ENCODE measurements at regions not wholly inside any gene's neighbourhood (a gene's known extent, or its start where the extent isn't known, plus 50 kb on each side); places are given as distances from the start of the nearest gene placed in this dataset.

DNA sequence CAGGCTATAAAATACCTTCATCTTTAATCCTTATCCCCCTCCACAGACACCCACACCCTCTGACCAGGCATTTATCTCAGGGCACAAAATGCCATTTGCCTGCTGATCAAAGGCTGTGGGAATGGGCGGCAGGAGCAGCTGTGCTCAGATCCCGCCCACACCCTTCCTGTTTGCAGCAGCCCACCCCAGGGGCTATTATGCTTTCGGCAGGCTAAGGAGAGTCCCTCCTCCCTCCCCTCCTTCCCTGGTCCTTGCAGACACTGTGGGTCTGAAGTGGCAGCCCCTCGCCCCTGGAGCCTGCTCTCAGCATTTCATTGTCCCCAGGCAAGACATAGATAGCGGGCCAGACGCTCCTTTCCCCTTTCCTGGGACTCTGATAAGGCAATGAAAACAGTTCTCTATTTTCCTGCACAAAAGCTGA lies 220.8 kb upstream of the HEY2 start:
- intact Hi-C loops (cut with micrococcal nuclease) = no loop called here
- ATAC-seq (no peak), DNase-seq (no peak)

DNA sequence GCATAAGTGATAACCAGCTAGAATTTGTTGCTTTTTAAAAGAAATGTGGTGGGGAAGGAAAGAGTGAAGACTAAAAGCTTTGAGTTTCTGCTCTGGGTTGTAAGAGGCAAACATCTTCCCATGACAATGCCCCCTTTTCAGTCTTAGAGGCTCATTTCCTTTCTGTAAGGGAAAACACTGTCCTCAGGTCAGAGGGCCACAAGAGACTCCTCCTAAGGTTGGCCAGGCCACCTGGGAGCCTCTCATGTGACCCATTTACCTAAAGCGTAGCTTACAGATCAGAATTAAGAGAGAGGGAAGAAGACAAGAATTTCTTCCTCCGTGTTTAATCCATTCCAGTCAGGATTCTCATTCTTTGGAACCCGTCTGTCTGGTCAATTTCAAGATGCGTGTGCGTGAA lies 220.4 kb upstream of the HEY2 start:
- no peak for ATAC-seq
- DNase-seq = no peak
- intact Hi-C loops (cut with micrococcal nuclease) = no loop called here

DNA sequence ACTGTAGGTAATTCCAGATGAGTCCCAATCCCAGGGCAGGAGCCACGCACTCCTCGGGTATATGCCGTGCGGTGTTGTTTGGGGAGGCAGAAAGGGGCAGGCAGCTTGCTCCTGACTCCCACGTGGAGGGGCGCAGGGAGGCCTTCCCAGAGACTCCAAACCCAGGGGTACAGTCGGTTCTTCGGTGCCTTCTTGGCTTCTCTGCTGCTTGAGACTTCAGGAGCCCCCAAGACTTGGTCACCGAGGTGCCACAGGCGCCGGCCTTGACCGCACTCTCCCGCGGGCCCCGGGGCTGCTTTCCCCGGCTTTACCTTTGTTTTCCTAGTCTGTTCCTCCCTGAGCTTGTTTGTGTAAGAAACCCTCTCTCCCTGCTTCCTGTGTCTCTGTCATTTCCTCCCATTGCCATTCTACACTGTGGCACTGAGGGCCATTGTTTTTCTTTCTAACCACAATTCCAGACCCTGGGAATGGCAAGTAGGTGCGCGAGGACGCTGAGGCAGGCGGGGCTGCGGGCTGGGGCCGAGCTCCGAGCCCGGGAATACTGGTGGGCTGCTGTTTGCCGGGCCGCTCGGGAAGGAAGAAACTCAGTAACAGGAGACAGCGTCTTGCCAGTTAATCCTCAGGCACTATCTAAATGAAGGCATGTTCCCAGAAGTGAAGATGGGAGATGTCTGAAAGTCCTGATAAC lies 215.6 kb upstream of the HEY2 start:
- no peak for ATAC-seq
- no peak for DNase-seq
- intact Hi-C loops (cut with micrococcal nuclease) = no loop called here

GRCh38 chr6:125534430-125535263 lies 214.8 kb upstream of the HEY2 start:
- intact Hi-C loops (cut with micrococcal nuclease) = no loop called here
- no peak for DNase-seq
- ATAC-seq = peak; percentile 55

DNA sequence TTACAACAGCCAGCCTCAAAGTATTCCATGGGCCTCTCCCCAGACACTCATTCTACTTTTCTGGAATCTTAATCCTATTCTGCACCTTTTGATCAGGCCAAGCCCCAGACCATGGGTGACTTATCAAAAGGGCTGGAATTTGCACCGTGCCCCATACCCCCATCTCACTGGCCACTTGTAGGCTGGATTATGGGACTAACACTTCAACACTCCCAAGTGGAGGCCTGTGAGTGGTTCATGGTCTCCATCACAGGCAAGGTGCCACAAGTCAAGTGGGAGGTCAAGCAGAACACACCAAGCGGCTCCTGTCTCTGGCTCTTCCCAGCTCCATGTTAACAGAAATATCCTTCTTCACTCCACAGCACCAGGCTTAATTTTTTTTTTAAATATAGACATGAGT lies 212.3 kb upstream of the HEY2 start:
- peak; percentile 86 for ATAC-seq

DNA sequence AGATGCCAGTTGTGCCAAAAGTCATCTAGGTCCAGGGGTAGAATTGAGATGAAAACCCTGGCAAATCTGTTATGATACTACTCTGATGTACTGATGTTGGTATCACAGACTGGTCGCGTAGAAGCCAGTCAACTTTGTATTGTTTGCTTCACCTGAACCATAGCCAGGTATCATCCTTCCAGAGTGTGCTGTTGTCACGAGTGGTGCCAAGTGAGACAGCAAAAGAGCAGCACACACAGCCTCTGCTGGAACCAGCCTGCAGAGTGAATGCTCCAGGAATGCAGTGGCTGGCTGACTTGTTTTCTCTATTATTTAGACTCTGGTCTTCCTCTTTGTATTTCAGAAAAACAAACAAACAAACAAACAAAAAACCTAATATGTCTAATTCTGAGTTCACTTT lies 209.5 kb upstream of the HEY2 start:
- DNase-seq = no peak

More for the DNA sequence above, 212.3 kb upstream of the HEY2 start:
- intact Hi-C loops (cut with micrococcal nuclease) = no loop called here
- DNase-seq = peak; percentile 60

GRCh38 chr6:125544819-125545218 lies 204.6 kb upstream of the HEY2 start:
- intact Hi-C loops (cut with micrococcal nuclease) = no loop called here
- no peak for ATAC-seq
- no peak for DNase-seq

More for the DNA sequence above, 209.5 kb upstream of the HEY2 start:
- peak; percentile 48 for ATAC-seq
- intact Hi-C loops (cut with micrococcal nuclease) = no loop called here

- intact Hi-C loops (cut with micrococcal nuclease) = no loop called here
- DNase-seq = no peak
- peak; percentile 36 for ATAC-seq
These were observed 202.6 kb upstream of the HEY2 start for GRCh38 chr6:125546841-125547251.

DNA sequence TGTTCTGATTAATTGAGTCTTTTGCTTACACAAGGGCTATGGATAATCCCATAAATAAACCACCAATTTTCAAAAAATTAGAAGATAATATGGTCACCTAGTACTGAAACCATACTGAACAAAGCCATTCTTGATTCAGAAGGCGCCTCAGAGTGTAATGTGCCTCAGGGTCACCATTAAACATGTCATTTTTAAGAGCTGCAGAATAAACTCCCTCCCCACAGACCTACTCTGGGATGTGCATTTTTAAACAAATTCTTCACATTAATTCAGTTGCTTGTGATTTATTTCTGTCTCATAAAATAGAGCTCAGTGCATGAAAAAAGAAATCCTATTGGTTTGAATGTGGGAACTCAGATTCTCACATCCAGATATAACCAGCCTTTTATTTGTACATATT lies 202.1 kb upstream of the HEY2 start:
- ATAC-seq (no peak), DNase-seq (no peak)
- intact Hi-C loops (cut with micrococcal nuclease) = no loop called here

- intact Hi-C loops (cut with micrococcal nuclease) = no loop called here
- ATAC-seq (no peak), DNase-seq (no peak)
These were observed 200.1 kb upstream of the HEY2 start for GRCh38 chr6:125549202-125549884.

DNA sequence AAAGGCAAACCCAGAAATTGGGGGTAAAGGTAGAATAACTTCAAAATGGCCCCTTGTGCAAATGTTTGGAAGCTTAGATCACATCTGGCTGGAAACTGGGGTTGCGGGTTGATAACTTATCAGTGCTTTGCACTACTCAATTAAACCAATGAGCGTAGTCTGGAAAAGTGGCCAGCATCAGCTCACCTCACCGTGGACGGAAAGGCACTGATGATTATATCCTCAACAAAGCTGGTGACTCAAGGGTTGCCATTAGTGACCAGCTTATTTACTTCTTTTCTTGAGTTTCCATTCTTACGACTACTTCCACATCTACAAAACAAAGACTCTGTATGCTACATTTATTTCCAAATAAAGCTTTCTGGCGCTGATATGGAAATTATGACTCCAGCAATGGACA lies 198.5 kb upstream of the HEY2 start:
- DNase-seq = no peak
- intact Hi-C loops (cut with micrococcal nuclease) = no loop called here
- ATAC-seq = no peak

DNA sequence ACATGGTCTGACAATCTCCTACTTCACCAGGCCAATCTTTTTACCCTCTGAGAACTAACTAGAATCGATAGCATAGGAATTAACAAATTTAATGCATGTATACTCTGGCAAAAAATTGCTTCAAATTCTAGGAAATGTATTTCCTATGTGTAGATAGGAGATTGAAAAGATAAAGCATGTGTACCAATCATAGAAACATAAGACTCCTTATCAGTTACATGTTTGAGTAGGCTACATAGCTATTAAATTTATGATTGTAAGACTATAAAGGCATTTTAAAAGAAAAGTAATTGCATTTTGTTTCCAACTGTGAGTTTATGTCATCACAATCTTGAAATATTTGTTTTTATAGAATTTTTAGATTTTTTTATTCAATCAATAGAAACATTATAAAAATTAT lies 196.6 kb upstream of the HEY2 start:
- ATAC-seq (no peak), DNase-seq (no peak)
- intact Hi-C loops (cut with micrococcal nuclease) = no loop called here

GRCh38 chr6:125554456-125554855 lies 195.0 kb upstream of the HEY2 start:
- intact Hi-C loops (cut with micrococcal nuclease) = no loop called here
- no peak for ATAC-seq

DNA sequence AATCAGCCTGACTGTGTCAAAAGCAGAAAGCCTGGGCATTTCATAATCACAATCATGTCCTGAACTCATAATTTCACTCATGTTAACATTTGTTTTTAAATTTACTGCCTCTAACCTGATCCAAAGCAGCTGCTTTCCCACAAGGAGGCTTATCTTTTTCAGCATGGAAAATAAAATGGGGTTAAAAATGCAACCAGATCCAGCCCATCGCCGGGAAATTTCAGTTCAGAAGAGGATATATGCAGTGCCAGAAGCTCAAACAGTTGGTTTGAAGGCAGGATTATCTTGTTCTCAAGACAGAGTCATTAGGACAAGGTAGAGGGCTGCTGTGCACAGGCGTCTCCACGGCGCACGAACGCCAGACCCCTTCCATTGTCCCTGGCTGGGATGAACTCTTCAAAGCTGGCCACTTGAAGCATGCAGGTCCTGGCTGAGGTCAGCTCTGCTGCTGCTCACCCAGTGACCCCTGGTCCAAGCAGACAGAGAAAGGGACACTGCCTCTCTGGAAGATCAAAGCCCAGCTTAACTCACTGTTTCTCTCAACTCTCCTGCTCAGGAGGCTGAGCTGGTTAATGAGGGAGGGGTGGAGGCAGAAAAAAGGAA lies 191.1 kb upstream of the HEY2 start:
- intact Hi-C loops (cut with micrococcal nuclease) = no loop called here
- no peak for DNase-seq
- no peak for ATAC-seq

More at GRCh38 chr6:125554456-125554855, 195.0 kb upstream of the HEY2 start:
- DNase-seq = no peak

- DNase-seq (no peak), ATAC-seq (no peak)
- intact Hi-C loops (cut with micrococcal nuclease) = no loop called here
These were observed 190.5 kb upstream of the HEY2 start for GRCh38 chr6:125558907-125559306.

- intact Hi-C loops (cut with micrococcal nuclease) = no loop called here
- no peak for DNase-seq
- no peak for ATAC-seq
These were observed 187.3 kb upstream of the HEY2 start for GRCh38 chr6:125562156-125562555.

- ATAC-seq (no peak), DNase-seq (no peak)
- intact Hi-C loops (cut with micrococcal nuclease) = no loop called here
These were observed 184.5 kb upstream of the HEY2 start for GRCh38 chr6:125564941-125565340.

DNA sequence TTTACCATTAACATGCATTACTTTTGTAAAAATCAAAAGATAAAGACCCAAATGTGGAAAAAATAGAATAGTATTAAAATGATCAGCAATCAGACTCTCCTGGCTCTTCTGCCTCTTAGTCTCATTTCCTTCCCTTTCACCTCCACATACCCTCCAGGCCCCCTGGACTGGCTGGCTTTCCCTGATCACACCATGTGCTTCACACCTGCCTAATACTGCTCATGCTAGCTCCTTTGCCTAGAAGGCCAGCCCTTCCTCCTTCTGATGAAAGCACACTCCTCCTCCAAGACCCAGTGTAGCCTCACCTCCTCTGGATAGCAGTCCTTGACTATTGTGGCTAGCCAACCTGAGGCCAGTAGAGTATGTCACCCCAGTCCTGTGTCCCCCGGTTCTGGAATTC lies 182.0 kb upstream of the HEY2 start:
- no peak for DNase-seq
- intact Hi-C loops (cut with micrococcal nuclease) = no loop called here
- ATAC-seq = no peak

DNA sequence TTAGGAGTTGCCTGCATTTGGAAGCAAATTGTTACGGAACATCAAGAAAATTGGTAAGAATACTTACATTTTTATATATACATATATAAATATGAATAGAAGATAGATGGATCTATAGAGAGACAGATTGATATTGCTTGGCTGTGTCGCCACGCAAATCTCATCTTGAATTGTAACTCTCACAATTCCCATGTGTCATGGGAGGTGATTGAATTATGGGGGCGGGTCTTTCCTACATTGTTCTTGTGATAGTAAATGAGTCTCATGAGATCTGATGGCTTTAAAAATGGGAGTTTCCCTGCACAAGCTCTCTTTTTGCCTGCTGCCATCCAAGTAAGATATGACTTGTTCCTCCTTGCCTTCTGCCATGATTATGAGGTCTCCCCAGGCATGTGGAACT lies 180.8 kb upstream of the HEY2 start:
- DNase-seq (no peak), ATAC-seq (no peak)
- intact Hi-C loops (cut with micrococcal nuclease) = no loop called here

GRCh38 chr6:125570526-125570925 lies 178.9 kb upstream of the HEY2 start:
- DNase-seq = no peak
- ATAC-seq = no peak
- intact Hi-C loops (cut with micrococcal nuclease) = no loop called here

Data from left ventricle myocardium superior (tissue), 1 donor.